Suprapubic skin (tissue), 4 donors: ENCODE measurements at regions not wholly inside any gene's neighbourhood (a gene's known extent, or its start where the extent isn't known, plus 50 kb on each side); places are given as distances from the start of the nearest gene placed in this dataset.
A peak's percentile ranks its signal among the peaks of the same experiment; 100 is the strongest.
"Not testable (repeated sequence)": the region's sequence is repeated elsewhere in the genome, so short reads cannot be mapped to it uniquely, and the experiment has no call there.

Source experiments
- DNase-seq, 2 donors: peaks; one replicate each; pipeline ENCODE4 v3.0.0-alpha.2; 2019; ENCODE audit warnings: low spot score in 2 of 2
- H3K27ac ChIP-seq: fragments of 200-600 bp; sonication (generic); one replicate; pipeline ENCODE4 v1.5.1; 2019
- H3K27me3 ChIP-seq: fragments of 200-600 bp; sonication (generic); one replicate; pipeline ENCODE4 v1.5.1; 2019
- H3K36me3 ChIP-seq: fragments of 200-600 bp; sonication (generic); one replicate; pipeline ENCODE4 v1.5.1; 2019
- H3K4me1 ChIP-seq: fragments of 200-600 bp; sonication (generic); one replicate; pipeline ENCODE4 v1.5.1; 2019
- H3K4me3 ChIP-seq: fragments of 200-600 bp; sonication (generic); one replicate; pipeline ENCODE4 v1.5.1; 2019; ENCODE audit warnings: mild to moderate bottlenecking
- H3K9me3 ChIP-seq: fragments of 200-600 bp; sonication (generic); one replicate; pipeline ENCODE4 v1.5.1; 2019
- CTCF ChIP-seq, 2 donors: fragments of 200-600 bp in 1 of 2; fragments of 450-650 bp in 1 of 2; sonication (generic) in 1 of 2; IDR thresholded peaks; one replicate each; pipeline ENCODE4 v1.5.1; 2016 to 2019; ENCODE audit warnings: antibody characterized with exemption in 2 of 2, mild to moderate bottlenecking in 1 of 2, moderate library complexity in 1 of 2
- EP300 ChIP-seq: sonication (generic); formaldehyde crosslinking; IDR thresholded peaks from one replicate; pipeline ENCODE4 v1.6.1; 2017; ENCODE audit warnings: antibody characterized with exemption
- POLR2A ChIP-seq, 2 donors: fragments of 450-650 bp; IDR thresholded peaks; one replicate each; pipeline ENCODE4 v1.6.1; 2017; ENCODE audit warnings: antibody characterized with exemption in 2 of 2, mild to moderate bottlenecking in 2 of 2, moderate library complexity in 2 of 2
- POLR2AphosphoS5 ChIP-seq, 3 donors: sonication (generic); formaldehyde crosslinking; IDR thresholded peaks; one replicate each; pipeline ENCODE4 v1.6.1; 2017; ENCODE audit warnings: antibody characterized with exemption in 3 of 3
- WGBS: methylation state at CpG from one replicate; pipeline ENCODE4 v1.1.5; 2018; 5-methylcytosine and 5-hydroxymethylcytosine counted together

GRCh38 chr2:109719871-109720270, 74.2 kb upstream of the RGPD5 start:
- H3K27ac ChIP-seq: peak overlapping the region; percentile 88
- no peaks in the 10 kb centered on the region for H3K27me3 ChIP-seq
- H3K36me3 ChIP-seq: no peaks in the 10 kb centered on the region
- no peak overlapping the region for H3K4me3 ChIP-seq
- TF ChIP-seq CTCF (IDR thresholded peaks at IDR 0.05) (no peak), POLR2AphosphoS5 (IDR thresholded peaks at IDR 0.05) (no peak), POLR2A (IDR thresholded peaks at IDR 0.05) (no peak), EP300 (no peak)
- H3K9me3 ChIP-seq: no peaks in the 10 kb centered on the region
- peak in 1 of 2 donors; percentile 45 for DNase-seq
- peaks cover 25% of the 10 kb centered on the region for H3K4me1 ChIP-seq
- 68% methylated on average over 6 of the region's 6 CpGs for WGBS

- Histone ChIP-seq H3K27me3 (no peaks in the 10 kb centered on the region), H3K9me3 (no peaks in the 10 kb centered on the region), H3K36me3 (no peaks in the 10 kb centered on the region), H3K4me1 (peaks cover 24% of the 10 kb centered on the region), H3K27ac (peak overlapping the region; percentile 88), H3K4me3 (no peak overlapping the region)
- DNase-seq: peak; percentile 53 to 60
- TF ChIP-seq CTCF (IDR thresholded peaks at IDR 0.05) (no peak), POLR2A (IDR thresholded peaks at IDR 0.05) (no peak), POLR2AphosphoS5 (IDR thresholded peaks at IDR 0.05) (no peak), EP300 (no peak)
- 43% methylated on average over 2 of the region's 3 CpGs for WGBS
Measured at GRCh38 chr2:109720380-109721106, 73.6 kb upstream of the RGPD5 start.

- Histone ChIP-seq H3K36me3 (no peaks in the 10 kb centered on the region), H3K4me3 (no peak overlapping the region), H3K27ac (peak overlapping the region; percentile 88), H3K27me3 (no peaks in the 10 kb centered on the region), H3K9me3 (no peaks in the 10 kb centered on the region), H3K4me1 (peaks cover 20% of the 10 kb centered on the region)
- WGBS: 54% methylated on average over 9 of the region's 9 CpGs
- no peak for TF ChIP-seq CTCF (IDR thresholded peaks at IDR 0.05)
- TF ChIP-seq POLR2A (IDR thresholded peaks at IDR 0.05): no peak
- TF ChIP-seq EP300: no peak
- TF ChIP-seq POLR2AphosphoS5 (IDR thresholded peaks at IDR 0.05): peak in 1 of 3 donors; percentile 16
- peak; percentile 58 to 69 for DNase-seq
Measured at GRCh38 chr2:109721135-109721534, 73.0 kb upstream of the RGPD5 start.

- DNase-seq: peak; percentile 53 to 72
- H3K36me3 ChIP-seq: no peaks in the 10 kb centered on the region
- peak overlapping the region; percentile 11 for H3K4me3 ChIP-seq
- peaks cover 22% of the 10 kb centered on the region for H3K4me1 ChIP-seq
- no peaks in the 10 kb centered on the region for H3K27me3 ChIP-seq
- WGBS: 47% methylated on average over 8 of the region's 8 CpGs
- H3K9me3 ChIP-seq: no peaks in the 10 kb centered on the region
- peak overlapping the region; percentile 88 for H3K27ac ChIP-seq
- TF ChIP-seq CTCF (IDR thresholded peaks at IDR 0.05) (no peak), EP300 (no peak), POLR2AphosphoS5 (IDR thresholded peaks at IDR 0.05) (no peak), POLR2A (IDR thresholded peaks at IDR 0.05) (no peak)
Measured at GRCh38 chr2:109721626-109722025, 72.5 kb upstream of the RGPD5 start.

DNA sequence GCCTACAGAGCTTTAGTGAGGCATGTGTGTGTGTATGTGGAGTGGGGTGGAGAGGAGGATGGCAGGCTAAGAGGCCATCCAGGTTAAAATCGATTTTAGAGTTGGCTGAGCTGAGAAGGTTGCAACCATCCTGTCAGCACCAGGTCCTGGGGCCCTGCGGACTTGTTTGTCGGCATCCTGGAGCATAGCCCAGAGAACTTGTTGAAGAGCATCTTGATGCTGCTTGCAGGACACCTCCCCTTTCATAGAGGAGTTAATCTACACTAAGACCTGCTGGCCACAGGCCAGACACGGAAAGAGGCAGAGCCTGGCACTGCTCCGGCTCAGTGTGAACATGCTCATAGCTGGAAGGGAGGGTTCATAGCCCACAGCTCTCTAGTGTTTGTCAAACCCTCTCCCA, 72.1 kb upstream of the RGPD5 start:
- H3K36me3 ChIP-seq: no peaks in the 10 kb centered on the region
- no peak for TF ChIP-seq POLR2AphosphoS5 (IDR thresholded peaks at IDR 0.05)
- no peak for TF ChIP-seq POLR2A (IDR thresholded peaks at IDR 0.05)
- no peak for TF ChIP-seq EP300
- TF ChIP-seq CTCF (IDR thresholded peaks at IDR 0.05): no peak
- no peaks in the 10 kb centered on the region for H3K9me3 ChIP-seq
- peak overlapping the region; percentile 11 for H3K4me3 ChIP-seq
- H3K27ac ChIP-seq: peak overlapping the region; percentile 88
- no peaks in the 10 kb centered on the region for H3K27me3 ChIP-seq
- peaks cover 26% of the 10 kb centered on the region for H3K4me1 ChIP-seq
- peak; percentile 70 to 77 for DNase-seq
- 39% methylated on average over 5 of the region's 5 CpGs for WGBS

- H3K36me3 ChIP-seq, H3K27ac ChIP-seq, H3K9me3 ChIP-seq, H3K27me3 ChIP-seq, H3K4me3 ChIP-seq: not testable (repeated sequence)
- WGBS: 74% methylated on average over 3 of the region's 3 CpGs
- peaks cover 26% of the 10 kb centered on the region for H3K4me1 ChIP-seq
- peak in 1 of 2 donors; percentile 13 for DNase-seq
Measured at GRCh38 chr2:109722640-109723039, 71.5 kb upstream of the RGPD5 start.

DNA sequence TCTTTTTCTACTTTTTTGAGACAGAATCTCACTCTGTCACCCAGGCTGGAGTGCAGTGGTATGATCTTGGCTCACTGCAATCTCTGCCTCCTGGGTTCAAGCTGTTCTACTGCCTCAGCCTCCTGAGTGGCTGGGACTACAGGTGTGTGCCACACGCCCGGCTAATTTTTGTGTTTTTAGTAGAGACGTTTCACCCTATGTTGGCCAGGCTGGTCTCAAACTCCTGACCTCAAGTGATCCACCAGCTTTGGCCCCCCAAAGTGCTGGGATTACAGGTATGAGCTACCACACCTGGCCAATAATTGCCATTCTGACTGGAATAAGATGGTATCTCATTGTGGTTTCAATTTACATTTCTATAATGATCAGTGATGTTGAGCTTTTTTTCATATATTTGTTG, 71.0 kb upstream of the RGPD5 start:
- H3K27ac ChIP-seq, H3K36me3 ChIP-seq, H3K27me3 ChIP-seq, H3K4me3 ChIP-seq, H3K9me3 ChIP-seq: not testable (repeated sequence)
- peak in 1 of 2 donors; percentile 34 for DNase-seq
- peaks cover 26% of the 10 kb centered on the region for H3K4me1 ChIP-seq
- WGBS: 88% methylated on average over 3 of the region's 3 CpGs
